Left ventricle myocardium inferior (tissue), 1 donor: ENCODE measurements at regions not wholly inside any gene's neighbourhood (a gene's known extent, or its start where the extent isn't known, plus 50 kb on each side); places are given as distances from the start of the nearest gene placed in this dataset.
A peak's percentile ranks its signal among the peaks of the same experiment; 100 is the strongest.

Source experiments
- DNase-seq: peaks from one replicate; pipeline ENCODE4 v3.0.0-alpha.2; 2020
- H3K27ac ChIP-seq: fragments of 200-600 bp; replicated peaks from 2 replicates; pipeline ENCODE4 v1.8.0; 2021
- H3K27me3 ChIP-seq: fragments of 200-600 bp; 2 replicates; pipeline ENCODE4 v1.8.0; 2021; ENCODE audit warnings: low read depth
- H3K36me3 ChIP-seq: fragments of 200-600 bp; 2 replicates; pipeline ENCODE4 v1.8.0; 2021
- H3K4me1 ChIP-seq: fragments of 200-600 bp; 2 replicates; pipeline ENCODE4 v1.8.0; 2021
- H3K4me3 ChIP-seq: fragments of 200-600 bp; 2 replicates; pipeline ENCODE4 v1.8.0; 2021; ENCODE audit warnings: mild to moderate bottlenecking, moderate library complexity
- H3K9me3 ChIP-seq: fragments of 200-600 bp; replicated peaks from 2 replicates; pipeline ENCODE4 v1.8.0; 2021
- intact Hi-C: fragments of 100-400 bp; cut with micrococcal nuclease; formaldehyde crosslinking; loops from one replicate; pipeline ENCODE4 v1.11.0; 2022
- TF ChIP-seq, protein P1 (sequence below): fragments of 200-600 bp; IDR thresholded peaks from 2 replicates; pipeline ENCODE4 v1.8.0; 2021; ENCODE audit warnings: antibody characterized with exemption, mild to moderate bottlenecking, borderline replicate concordance
- donor health status: DM: no; HTN: yes; CAD: no; lungs with severe emphysema.

DNA sequence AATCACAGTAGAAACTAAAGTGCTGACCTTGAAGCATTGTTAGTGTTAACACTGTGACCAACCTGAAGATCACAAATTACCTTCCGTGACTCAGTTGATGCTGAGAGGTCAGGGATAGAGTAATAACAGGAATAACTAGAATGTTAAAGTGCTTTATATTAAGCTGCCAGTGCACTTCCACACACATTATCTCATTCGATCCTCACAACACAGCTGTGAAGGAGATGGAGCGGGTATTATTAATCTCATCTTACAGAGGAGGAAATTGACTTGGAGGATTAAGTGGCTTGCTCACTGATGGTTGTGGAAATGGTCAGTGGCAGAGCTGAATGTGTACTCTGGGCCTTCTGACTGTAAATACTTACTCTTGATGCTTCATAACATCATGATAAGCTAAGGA lies 252.5 kb upstream of the DMRT1 start:
- peak overlapping the region; percentile 88 for H3K27ac ChIP-seq
- H3K36me3 ChIP-seq, result no peaks in the 10 kb centered on the region
- no peaks in the 10 kb centered on the region for H3K9me3 ChIP-seq
- intact Hi-C loops, result no loop called here
- no peak overlapping the region for H3K4me3 ChIP-seq
- H3K27me3 ChIP-seq, result no peaks in the 10 kb centered on the region
- TF ChIP-seq, protein P1, sequence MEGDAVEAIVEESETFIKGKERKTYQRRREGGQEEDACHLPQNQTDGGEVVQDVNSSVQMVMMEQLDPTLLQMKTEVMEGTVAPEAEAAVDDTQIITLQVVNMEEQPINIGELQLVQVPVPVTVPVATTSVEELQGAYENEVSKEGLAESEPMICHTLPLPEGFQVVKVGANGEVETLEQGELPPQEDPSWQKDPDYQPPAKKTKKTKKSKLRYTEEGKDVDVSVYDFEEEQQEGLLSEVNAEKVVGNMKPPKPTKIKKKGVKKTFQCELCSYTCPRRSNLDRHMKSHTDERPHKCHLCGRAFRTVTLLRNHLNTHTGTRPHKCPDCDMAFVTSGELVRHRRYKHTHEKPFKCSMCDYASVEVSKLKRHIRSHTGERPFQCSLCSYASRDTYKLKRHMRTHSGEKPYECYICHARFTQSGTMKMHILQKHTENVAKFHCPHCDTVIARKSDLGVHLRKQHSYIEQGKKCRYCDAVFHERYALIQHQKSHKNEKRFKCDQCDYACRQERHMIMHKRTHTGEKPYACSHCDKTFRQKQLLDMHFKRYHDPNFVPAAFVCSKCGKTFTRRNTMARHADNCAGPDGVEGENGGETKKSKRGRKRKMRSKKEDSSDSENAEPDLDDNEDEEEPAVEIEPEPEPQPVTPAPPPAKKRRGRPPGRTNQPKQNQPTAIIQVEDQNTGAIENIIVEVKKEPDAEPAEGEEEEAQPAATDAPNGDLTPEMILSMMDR, result no peak
- H3K4me1 ChIP-seq, result peaks cover 88% of the 10 kb centered on the region
- DNase-seq, result no peak

DNA sequence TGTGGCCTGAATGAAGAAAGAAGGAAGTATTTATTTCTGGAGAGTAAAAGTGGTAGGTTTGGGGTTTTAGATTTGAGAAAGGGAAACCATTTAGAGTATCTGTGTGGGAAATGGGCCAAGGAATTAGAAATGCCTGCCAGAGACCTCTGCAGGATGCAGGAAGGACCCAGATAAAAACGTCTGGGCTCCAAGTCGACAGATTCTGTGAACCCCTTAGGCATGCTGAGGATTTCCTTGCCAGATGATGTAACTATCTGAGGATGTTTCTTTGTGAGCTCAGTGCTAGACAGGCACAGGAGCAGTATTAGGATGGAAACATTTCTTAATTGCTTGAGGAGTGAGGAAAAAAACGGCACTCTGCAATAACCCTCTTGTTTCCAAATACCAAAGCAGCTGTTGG lies 251.8 kb upstream of the DMRT1 start:
- H3K36me3 ChIP-seq, result no peaks in the 10 kb centered on the region
- no peak overlapping the region for H3K4me3 ChIP-seq
- peaks cover 88% of the 10 kb centered on the region for H3K4me1 ChIP-seq
- TF ChIP-seq, protein P1, result no peak
- no peak for DNase-seq
- intact Hi-C loops, result no loop called here
- H3K27me3 ChIP-seq, result no peaks in the 10 kb centered on the region
- H3K9me3 ChIP-seq, result no peaks in the 10 kb centered on the region
- H3K27ac ChIP-seq, result peak overlapping the region; percentile 88

DNA sequence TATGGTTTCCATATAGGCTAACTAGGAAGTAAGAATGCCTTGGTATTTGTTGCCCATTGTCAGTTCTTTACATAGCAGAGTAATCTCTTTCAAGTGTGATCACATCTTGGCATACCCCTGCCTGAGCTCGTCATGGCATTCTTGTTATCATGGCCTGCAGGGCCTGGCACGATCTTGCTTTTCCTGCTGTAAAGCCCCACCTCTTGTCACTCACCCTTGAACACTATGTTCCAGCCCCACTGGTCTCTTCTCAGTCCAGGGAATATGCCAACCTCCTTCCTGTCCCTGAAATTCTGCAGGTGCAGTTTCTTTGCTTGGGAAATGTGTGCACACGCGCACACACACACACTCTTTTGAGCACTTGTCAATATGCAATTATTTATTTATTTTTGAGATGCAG lies 250.2 kb upstream of the DMRT1 start:
- no peaks in the 10 kb centered on the region for H3K27me3 ChIP-seq
- H3K4me3 ChIP-seq, result no peak overlapping the region
- intact Hi-C loops, result no loop called here
- peak; percentile 72 for DNase-seq
- no peaks in the 10 kb centered on the region for H3K9me3 ChIP-seq
- H3K27ac ChIP-seq, result peak overlapping the region; percentile 88
- no peaks in the 10 kb centered on the region for H3K36me3 ChIP-seq
- H3K4me1 ChIP-seq, result peaks cover 73% of the 10 kb centered on the region
- TF ChIP-seq, protein P1, result no peak

DNA sequence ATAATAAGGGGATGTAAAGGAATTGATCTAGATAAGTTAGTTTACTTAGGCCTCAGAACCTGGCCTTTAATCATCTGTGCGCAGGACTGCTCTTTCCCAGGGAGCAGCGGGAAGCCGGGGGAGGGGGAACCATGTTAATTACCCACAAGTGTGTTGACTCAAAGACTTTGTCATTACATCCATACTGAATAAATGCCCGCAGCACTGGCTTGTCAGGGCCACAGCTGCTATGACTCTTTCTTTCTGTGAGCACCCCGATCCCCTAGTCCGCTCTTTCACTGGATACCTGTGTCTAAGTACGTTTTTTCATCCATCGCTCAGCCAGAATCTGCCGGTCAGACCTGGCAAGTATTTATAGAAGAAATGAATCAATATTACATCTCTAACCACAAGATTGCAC lies 249.3 kb upstream of the DMRT1 start:
- intact Hi-C loops, result no loop called here
- H3K4me1 ChIP-seq, result peaks cover 64% of the 10 kb centered on the region
- H3K4me3 ChIP-seq, result no peak overlapping the region
- H3K36me3 ChIP-seq, result no peaks in the 10 kb centered on the region
- H3K9me3 ChIP-seq, result no peaks in the 10 kb centered on the region
- TF ChIP-seq, protein P1, result no peak
- peak overlapping the region; percentile 88 for H3K27ac ChIP-seq
- H3K27me3 ChIP-seq, result no peaks in the 10 kb centered on the region
- no peak for DNase-seq

DNA sequence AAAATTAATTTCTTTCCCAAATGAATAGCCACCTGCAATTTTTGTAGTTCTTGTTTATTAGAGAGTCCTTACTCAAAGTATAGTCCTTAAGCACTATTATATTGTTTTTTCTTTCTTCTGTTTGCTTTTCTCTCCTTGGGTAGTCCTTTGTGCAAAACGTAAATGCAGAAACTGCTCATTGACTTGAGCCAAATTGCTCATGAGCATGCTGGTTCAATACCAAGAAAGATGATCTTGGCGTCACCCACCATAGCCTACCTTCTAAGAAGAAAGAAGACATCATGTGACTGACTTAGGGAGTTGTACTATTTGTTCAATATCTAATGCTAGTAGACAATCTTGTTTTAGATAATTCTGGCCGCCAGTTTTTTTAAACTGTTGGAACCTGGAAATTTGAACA lies 248.8 kb upstream of the DMRT1 start:
- H3K27me3 ChIP-seq, result no peaks in the 10 kb centered on the region
- no peak overlapping the region for H3K4me3 ChIP-seq
- DNase-seq, result no peak
- intact Hi-C loops, result no loop called here
- no peaks in the 10 kb centered on the region for H3K36me3 ChIP-seq
- TF ChIP-seq, protein P1, result no peak
- H3K9me3 ChIP-seq, result no peaks in the 10 kb centered on the region
- peak overlapping the region; percentile 88 for H3K27ac ChIP-seq
- H3K4me1 ChIP-seq, result peaks cover 59% of the 10 kb centered on the region

DNA sequence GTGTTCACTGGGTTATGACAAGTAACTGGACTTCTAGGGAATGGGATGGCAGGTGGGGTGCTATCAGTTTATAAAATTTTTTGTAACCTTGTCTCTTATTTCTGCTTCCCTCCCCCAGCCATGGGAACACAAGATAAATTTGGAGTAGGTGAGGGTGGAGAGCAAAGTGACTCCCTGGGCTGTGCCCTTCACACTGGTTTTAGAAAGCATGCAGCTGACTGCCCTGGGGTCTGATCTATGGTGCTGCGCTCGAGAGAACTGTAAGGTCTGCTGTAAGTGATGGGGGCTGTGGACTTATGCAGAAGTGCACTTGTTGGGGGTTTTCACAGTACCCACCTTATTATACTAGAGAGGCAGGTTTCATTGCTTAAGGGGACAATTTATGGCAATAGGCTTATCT lies 247.7 kb upstream of the DMRT1 start:
- H3K4me1 ChIP-seq, result peaks cover 52% of the 10 kb centered on the region
- no peaks in the 10 kb centered on the region for H3K27me3 ChIP-seq
- DNase-seq, result no peak
- H3K27ac ChIP-seq, result peak overlapping the region; percentile 88
- H3K9me3 ChIP-seq, result no peaks in the 10 kb centered on the region
- intact Hi-C loops, result no loop called here
- TF ChIP-seq, protein P1, result no peak
- peak overlapping the region; percentile 60 for H3K4me3 ChIP-seq
- H3K36me3 ChIP-seq, result no peaks in the 10 kb centered on the region
